Neural progenitor cell (in vitro differentiated cells): ENCODE measurements at regions not wholly inside any gene's neighbourhood (a gene's known extent, or its start where the extent isn't known, plus 50 kb on each side); places are given as distances from the start of the nearest gene placed in this dataset.

ENCODE experiments used
- DNase-seq: peaks from one replicate; pipeline ENCODE4 v3.0.0-alpha.2; 2016; ENCODE audit warnings: low spot score
- H2AFZ ChIP-seq: fragments of 200-600 bp; sonication (generic); replicated peaks from 2 replicates; pipeline ENCODE4 v1.6.1; 2016; ENCODE audit warnings: antibody characterized with exemption
- H3F3A ChIP-seq: fragments of 200-600 bp; sonication (generic); 2 replicates; pipeline ENCODE4 v1.6.1; 2016; ENCODE audit warnings: antibody characterized with exemption, low read depth
- H3K27ac ChIP-seq: fragments of 200-600 bp; sonication (generic); 2 replicates; pipeline ENCODE4 v1.5.1; 2016; ENCODE audit warnings: mild to moderate bottlenecking
- H3K27me3 ChIP-seq: fragments of 200-600 bp; sonication (generic); 2 replicates; pipeline ENCODE4 v1.6.1; 2016; ENCODE audit warnings: mild to moderate bottlenecking, moderate library complexity
- H3K36me3 ChIP-seq: fragments of 200-600 bp; sonication (generic); 2 replicates; pipeline ENCODE4 v1.5.1; 2016
- H3K4me1 ChIP-seq: fragments of 200-600 bp; sonication (generic); 2 replicates; pipeline ENCODE4 v1.6.1; 2016; ENCODE audit warnings: mixed run types
- H3K4me2 ChIP-seq: fragments of 200-600 bp; sonication (generic); 2 replicates; pipeline ENCODE4 v1.6.1; 2016
- H3K4me3 ChIP-seq: fragments of 200-600 bp; sonication (generic); 2 replicates; pipeline ENCODE4 v1.5.1; 2016
- H3K79me2 ChIP-seq: fragments of 200-600 bp; sonication (generic); 2 replicates; pipeline ENCODE4 v1.6.1; 2016; ENCODE audit warnings: low read depth
- H3K9ac ChIP-seq: fragments of 200-600 bp; sonication (generic); 2 replicates; pipeline ENCODE4 v1.6.1; 2016
- H3K9me3 ChIP-seq: fragments of 200-600 bp; sonication (generic); 2 replicates; pipeline ENCODE4 v1.5.1; 2016; ENCODE audit warnings: low read depth
- H4K20me1 ChIP-seq: fragments of 200-600 bp; sonication (generic); 2 replicates; pipeline ENCODE4 v1.6.1; 2016; ENCODE audit warnings: low read depth
- H3K27ac Mint-ChIP-seq: 3 replicates; pipeline ENCODE4 v1.8.0; 2021; ENCODE audit warnings: mixed read lengths
- H3K27me3 Mint-ChIP-seq: 2 replicates; pipeline ENCODE4 v1.8.0; 2022; ENCODE audit warnings: low read depth, mild to moderate bottlenecking, inconsistent platforms, moderate library complexity, mixed read lengths; ENCODE audit not compliant: insufficient read depth
- H3K36me3 Mint-ChIP-seq: 3 replicates; pipeline ENCODE4 v1.8.0; 2021; ENCODE audit warnings: mixed read lengths
- H3K4me1 Mint-ChIP-seq: 3 replicates; pipeline ENCODE4 v1.8.0; 2021; ENCODE audit warnings: mixed read lengths
- H3K4me3 Mint-ChIP-seq: 3 replicates; pipeline ENCODE4 v1.8.0; 2021; ENCODE audit warnings: mild to moderate bottlenecking, moderate library complexity, mixed read lengths
- H3K9me3 Mint-ChIP-seq: 3 replicates; pipeline ENCODE4 v1.8.0; 2020; ENCODE audit warnings: mixed read lengths
- EZH2 ChIP-seq: fragments of 200-600 bp; sonication (generic); IDR thresholded peaks from 2 replicates; pipeline ENCODE4 v1.6.1; 2017; ENCODE audit warnings: antibody characterized with exemption, mild to moderate bottlenecking, moderate library complexity
- EZH2phosphoT487 ChIP-seq: fragments of 200-600 bp; sonication (generic); IDR thresholded peaks from 2 replicates; pipeline ENCODE4 v1.6.1; 2017; ENCODE audit warnings: antibody characterized with exemption
- TF ChIP-seq, protein P1 (sequence below): fragments of 200-600 bp; sonication (generic); IDR thresholded peaks from 2 replicates; pipeline ENCODE4 v1.5.1; 2017; ENCODE audit warnings: antibody characterized with exemption, mild to moderate bottlenecking

DNA sequence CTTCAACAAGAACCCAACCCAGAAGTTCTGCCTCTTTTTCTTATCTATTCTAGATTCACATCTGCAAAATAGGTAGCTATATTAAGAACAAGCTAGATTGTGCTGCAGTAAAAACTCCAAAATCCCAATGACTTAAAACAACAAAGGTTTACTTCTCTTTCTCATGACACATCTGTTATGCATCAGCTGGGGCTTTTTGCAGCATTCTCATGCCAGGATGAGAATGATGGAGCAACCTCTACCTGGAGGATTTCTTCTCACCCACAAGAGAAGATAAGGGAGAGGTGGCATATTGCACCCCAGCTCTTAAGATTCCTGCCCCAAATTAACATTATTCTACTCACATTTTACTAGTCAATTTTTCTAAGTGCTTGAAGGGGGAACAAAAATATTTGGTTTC lies 152.3 kb upstream of the SPAG17 start:
- Histone ChIP-seq H3K27me3 (no peaks in the 10 kb centered on the region), H3K79me2 (no peaks in the 10 kb centered on the region), H3K36me3 (no peaks in the 10 kb centered on the region), H3K4me2 (no peak overlapping the region), H3F3A (no peaks in the 10 kb centered on the region), H3K27ac (no peak overlapping the region), H3K4me1 (no peaks in the 10 kb centered on the region), H3K9ac (no peak overlapping the region), H4K20me1 (no peaks in the 10 kb centered on the region), H2AFZ (no peak overlapping the region), H3K9me3 (no peaks in the 10 kb centered on the region), H3K4me3 (no peak overlapping the region)
- Mint-ChIP-seq H3K9me3 (no peaks in the 10 kb centered on the region), H3K4me3 (no peak overlapping the region), H3K27me3 (peaks cover 3% of the 10 kb centered on the region), H3K4me1 (peaks cover 10% of the 10 kb centered on the region), H3K27ac (no peak overlapping the region), H3K36me3 (no peaks in the 10 kb centered on the region)
- DNase-seq: no peak
- no peak for TF ChIP-seq EZH2
- no peak for TF ChIP-seq EZH2phosphoT487
- TF ChIP-seq, protein P1, sequence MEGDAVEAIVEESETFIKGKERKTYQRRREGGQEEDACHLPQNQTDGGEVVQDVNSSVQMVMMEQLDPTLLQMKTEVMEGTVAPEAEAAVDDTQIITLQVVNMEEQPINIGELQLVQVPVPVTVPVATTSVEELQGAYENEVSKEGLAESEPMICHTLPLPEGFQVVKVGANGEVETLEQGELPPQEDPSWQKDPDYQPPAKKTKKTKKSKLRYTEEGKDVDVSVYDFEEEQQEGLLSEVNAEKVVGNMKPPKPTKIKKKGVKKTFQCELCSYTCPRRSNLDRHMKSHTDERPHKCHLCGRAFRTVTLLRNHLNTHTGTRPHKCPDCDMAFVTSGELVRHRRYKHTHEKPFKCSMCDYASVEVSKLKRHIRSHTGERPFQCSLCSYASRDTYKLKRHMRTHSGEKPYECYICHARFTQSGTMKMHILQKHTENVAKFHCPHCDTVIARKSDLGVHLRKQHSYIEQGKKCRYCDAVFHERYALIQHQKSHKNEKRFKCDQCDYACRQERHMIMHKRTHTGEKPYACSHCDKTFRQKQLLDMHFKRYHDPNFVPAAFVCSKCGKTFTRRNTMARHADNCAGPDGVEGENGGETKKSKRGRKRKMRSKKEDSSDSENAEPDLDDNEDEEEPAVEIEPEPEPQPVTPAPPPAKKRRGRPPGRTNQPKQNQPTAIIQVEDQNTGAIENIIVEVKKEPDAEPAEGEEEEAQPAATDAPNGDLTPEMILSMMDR: no peak

DNA sequence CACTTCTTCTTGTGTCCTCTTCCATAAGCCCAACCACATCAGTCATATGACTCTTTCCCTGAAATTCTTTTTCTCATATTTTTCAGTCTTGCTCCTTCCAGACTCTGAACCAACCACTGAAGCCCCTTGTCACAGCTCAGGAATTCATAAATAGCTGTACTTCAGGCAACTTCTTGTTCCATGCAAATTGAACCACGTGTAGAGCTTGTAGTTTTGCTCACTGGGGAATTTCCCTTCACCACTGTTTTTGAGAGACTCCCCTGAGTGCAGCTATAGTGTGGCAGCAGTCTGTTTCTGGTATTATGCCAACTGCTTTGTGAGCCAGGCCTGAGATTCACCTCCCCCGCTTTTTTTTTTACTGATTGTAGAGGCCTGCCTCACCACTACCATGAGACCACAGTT lies 150.3 kb upstream of the SPAG17 start:
- Histone ChIP-seq H3K9ac (no peak overlapping the region), H4K20me1 (no peaks in the 10 kb centered on the region), H3K27ac (no peak overlapping the region), H3F3A (no peaks in the 10 kb centered on the region), H3K36me3 (no peaks in the 10 kb centered on the region), H3K79me2 (no peaks in the 10 kb centered on the region), H3K4me1 (no peaks in the 10 kb centered on the region), H3K4me3 (no peak overlapping the region), H3K4me2 (no peak overlapping the region), H2AFZ (peak overlapping the region; percentile 14), H3K9me3 (no peaks in the 10 kb centered on the region), H3K27me3 (no peaks in the 10 kb centered on the region)
- peaks cover 10% of the 10 kb centered on the region for H3K4me1 Mint-ChIP-seq
- peaks cover 5% of the 10 kb centered on the region for H3K27me3 Mint-ChIP-seq
- no peak overlapping the region for H3K27ac Mint-ChIP-seq
- DNase-seq: no peak
- TF ChIP-seq, protein P1: no peak
- no peak for TF ChIP-seq EZH2
- no peak overlapping the region for H3K4me3 Mint-ChIP-seq
- no peaks in the 10 kb centered on the region for H3K9me3 Mint-ChIP-seq
- H3K36me3 Mint-ChIP-seq: no peaks in the 10 kb centered on the region

DNA sequence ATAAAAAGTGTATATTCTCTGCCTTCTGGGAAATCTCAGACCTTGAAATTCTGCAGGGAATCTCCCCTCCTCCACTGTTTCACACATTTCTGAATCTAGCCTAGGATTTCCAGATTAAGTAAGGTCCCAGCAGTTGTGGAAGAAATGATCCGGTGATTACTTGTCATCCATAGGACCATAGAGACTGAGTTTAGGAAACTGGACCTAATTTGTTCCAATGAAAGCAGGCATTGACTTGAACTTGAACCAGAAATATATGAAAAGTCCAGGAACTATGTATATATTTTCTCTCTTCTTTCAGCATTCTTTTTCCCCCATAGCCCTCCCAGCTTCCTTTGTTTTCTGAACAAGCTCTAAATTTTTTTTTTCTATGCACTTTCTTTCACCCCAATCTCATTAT lies 149.5 kb upstream of the SPAG17 start:
- H3K4me1 ChIP-seq: no peaks in the 10 kb centered on the region
- H3K36me3 Mint-ChIP-seq: no peaks in the 10 kb centered on the region
- TF ChIP-seq, protein P1: no peak
- TF ChIP-seq EZH2 (no peak), EZH2phosphoT487 (no peak)
- no peak for DNase-seq
- H3F3A ChIP-seq: no peaks in the 10 kb centered on the region
- no peak overlapping the region for H3K9ac ChIP-seq
- no peak overlapping the region for H3K4me2 ChIP-seq
- H3K4me3 Mint-ChIP-seq: no peak overlapping the region
- H3K4me1 Mint-ChIP-seq: peaks cover 10% of the 10 kb centered on the region
- H3K27me3 ChIP-seq: no peaks in the 10 kb centered on the region
- no peak overlapping the region for H2AFZ ChIP-seq
- no peak overlapping the region for H3K27ac ChIP-seq
- no peaks in the 10 kb centered on the region for H3K36me3 ChIP-seq
- no peaks in the 10 kb centered on the region for H4K20me1 ChIP-seq
- H3K27ac Mint-ChIP-seq: no peak overlapping the region
- no peak overlapping the region for H3K4me3 ChIP-seq
- peaks cover 5% of the 10 kb centered on the region for H3K27me3 Mint-ChIP-seq
- H3K79me2 ChIP-seq: no peaks in the 10 kb centered on the region
- H3K9me3 ChIP-seq: no peaks in the 10 kb centered on the region
- no peaks in the 10 kb centered on the region for H3K9me3 Mint-ChIP-seq
